Keratinocyte (primary cell): ENCODE measurements at regions not wholly inside any gene's neighbourhood (a gene's known extent, or its start where the extent isn't known, plus 50 kb on each side); places are given as distances from the start of the nearest gene placed in this dataset.

Source experiments
- DNase-seq: peaks from one replicate; pipeline ENCODE4 v3.0.0-alpha.2; 2011; ENCODE audit warnings: low read depth, missing footprints, low spot score
- FAIRE-seq: peaks from 2 replicates; lab custom pipeline; 2011; peaks lifted over from hg19 to GRCh38; lab: Jason Lieb, UNC
- H2AFZ ChIP-seq: 2 replicates; pipeline ENCODE4 v1.6.0; 2012; ENCODE audit warnings: low read length, control low read depth, inconsistent platforms; ENCODE audit not compliant: control insufficient read depth
- H3K27ac ChIP-seq: 2 replicates; pipeline ENCODE4 v1.5.1; 2011; ENCODE audit warnings: low read length; ENCODE audit not compliant: control insufficient read depth, insufficient read depth
- H3K27me3 ChIP-seq: 3 replicates; pipeline ENCODE4 v1.6.0; 2011; ENCODE audit warnings: low read length; ENCODE audit not compliant: control insufficient read depth, insufficient read depth; ENCODE audit errors: extremely low read depth
- H3K36me3 ChIP-seq, 2 experiments: 2 replicates in 1 of 2; 3 replicates in 1 of 2; pipeline ENCODE4 v1.5.1; 2011; ENCODE audit warnings: low read length in 2 of 2, mild to moderate bottlenecking in 1 of 2; ENCODE audit not compliant: control insufficient read depth in 2 of 2, insufficient read depth in 2 of 2; ENCODE audit errors: extremely low read depth in 1 of 2
- H3K4me1 ChIP-seq: 3 replicates; pipeline ENCODE4 v1.5.1; 2011; ENCODE audit warnings: low read length; ENCODE audit not compliant: control insufficient read depth, insufficient read depth; ENCODE audit errors: extremely low read depth
- H3K4me2 ChIP-seq: 3 replicates; pipeline ENCODE4 v1.6.0; 2011; ENCODE audit warnings: low read depth, low read length; ENCODE audit not compliant: control insufficient read depth, insufficient read depth; ENCODE audit errors: extremely low read depth
- H3K4me3 ChIP-seq, 3 experiments: fragments of 200-600 bp in 1 of 3; sonication (generic) in 1 of 3; 2 replicates in 2 of 3; 3 replicates in 1 of 3; pipeline ENCODE4 v1.5.1; 2011 to 2016; ENCODE audit warnings: low read length in 3 of 3, mild to moderate bottlenecking in 3 of 3, control low read depth in 2 of 3, inconsistent platforms in 1 of 3, low read depth in 1 of 3, mixed read lengths in 1 of 3, mixed run types in 1 of 3, moderate library complexity in 1 of 3; ENCODE audit not compliant: control insufficient read depth in 2 of 3, insufficient read depth in 2 of 3; ENCODE audit errors: extremely low read depth in 1 of 3
- H3K79me2 ChIP-seq: 2 replicates; pipeline ENCODE4 v1.6.0; 2012; ENCODE audit warnings: low read length; ENCODE audit not compliant: control insufficient read depth, insufficient read depth
- H3K9ac ChIP-seq: 3 replicates; pipeline ENCODE4 v1.6.0; 2011; ENCODE audit warnings: low read length; ENCODE audit not compliant: control insufficient read depth, insufficient read depth; ENCODE audit errors: extremely low read depth
- H3K9me1 ChIP-seq: 3 replicates; pipeline ENCODE4 v1.6.0; 2011; ENCODE audit warnings: low read length; ENCODE audit not compliant: control insufficient read depth, insufficient read depth; ENCODE audit errors: extremely low read depth
- H3K9me3 ChIP-seq: 2 replicates; pipeline ENCODE4 v1.5.1; 2012; ENCODE audit warnings: low read depth, low read length; ENCODE audit not compliant: control insufficient read depth
- H4K20me1 ChIP-seq: 3 replicates; pipeline ENCODE4 v1.6.0; 2011; ENCODE audit warnings: low read length; ENCODE audit not compliant: control insufficient read depth, insufficient read depth; ENCODE audit errors: extremely low read depth
- EZH2 ChIP-seq: IDR thresholded peaks from one replicate; pipeline ENCODE4 v1.6.1; 2012; ENCODE audit warnings: inconsistent platforms, mild to moderate bottlenecking, low read length, moderate library complexity
- dilution Hi-C: fragments of 300-500 bp; cut with MboI; formaldehyde crosslinking; loops from one replicate; pipeline ENCODE4 v1.7.0; 2020; ENCODE audit warnings: low sequenced_read_pairs; ENCODE audit not compliant: extremely low pct_ligation_motif_present
- TF ChIP-seq, protein P1 (sequence below), 3 experiments: IDR thresholded peaks in 1 of 3; conservative IDR thresholded peaks in 1 of 3; optimal IDR thresholded peaks in 1 of 3; 2 replicates in 2 of 3; 3 replicates in 1 of 3; pipeline versions ENCODE3 to v1.5.1; 2011; ENCODE audit warnings: low read length in 3 of 3, mild to moderate bottlenecking in 3 of 3, moderate library complexity in 2 of 3, control low read depth in 1 of 3, inconsistent platforms in 1 of 3; ENCODE audit not compliant: insufficient read depth in 2 of 3; ENCODE audit errors: extremely low read depth in 1 of 3

DNA sequence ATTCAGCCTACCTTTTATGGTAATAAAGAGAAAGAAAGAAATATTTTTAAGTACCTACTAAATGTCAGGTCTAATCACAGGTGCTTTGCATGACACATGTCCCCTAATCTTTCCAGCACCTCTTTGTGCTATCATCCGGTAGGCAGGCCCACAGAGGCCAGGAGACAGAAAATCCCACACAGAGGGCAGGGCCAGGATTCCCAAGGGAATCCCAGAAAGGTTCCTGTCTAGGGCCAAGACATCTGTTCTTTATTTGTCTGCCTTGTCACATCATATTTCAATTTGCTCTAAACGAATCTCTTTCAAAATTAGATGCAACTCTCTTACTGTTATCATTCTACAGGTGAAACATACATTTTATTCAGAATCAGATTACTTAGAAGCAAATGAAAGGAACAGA lies 676.1 kb upstream of the GYPC start:
- Histone ChIP-seq H3K4me3 (no peak overlapping the region), H3K4me1 (no peaks in the 10 kb centered on the region), H3K9ac (no peak overlapping the region), H3K9me1 (no peaks in the 10 kb centered on the region), H3K79me2 (no peaks in the 10 kb centered on the region), H3K9me3 (no peaks in the 10 kb centered on the region), H3K27ac (no peak overlapping the region), H2AFZ (no peak overlapping the region), H3K36me3 (no peaks in the 10 kb centered on the region), H4K20me1 (no peaks in the 10 kb centered on the region), H3K27me3 (no peaks in the 10 kb centered on the region), H3K4me2 (no peak overlapping the region)
- no peak for TF ChIP-seq EZH2
- TF ChIP-seq, protein P1, sequence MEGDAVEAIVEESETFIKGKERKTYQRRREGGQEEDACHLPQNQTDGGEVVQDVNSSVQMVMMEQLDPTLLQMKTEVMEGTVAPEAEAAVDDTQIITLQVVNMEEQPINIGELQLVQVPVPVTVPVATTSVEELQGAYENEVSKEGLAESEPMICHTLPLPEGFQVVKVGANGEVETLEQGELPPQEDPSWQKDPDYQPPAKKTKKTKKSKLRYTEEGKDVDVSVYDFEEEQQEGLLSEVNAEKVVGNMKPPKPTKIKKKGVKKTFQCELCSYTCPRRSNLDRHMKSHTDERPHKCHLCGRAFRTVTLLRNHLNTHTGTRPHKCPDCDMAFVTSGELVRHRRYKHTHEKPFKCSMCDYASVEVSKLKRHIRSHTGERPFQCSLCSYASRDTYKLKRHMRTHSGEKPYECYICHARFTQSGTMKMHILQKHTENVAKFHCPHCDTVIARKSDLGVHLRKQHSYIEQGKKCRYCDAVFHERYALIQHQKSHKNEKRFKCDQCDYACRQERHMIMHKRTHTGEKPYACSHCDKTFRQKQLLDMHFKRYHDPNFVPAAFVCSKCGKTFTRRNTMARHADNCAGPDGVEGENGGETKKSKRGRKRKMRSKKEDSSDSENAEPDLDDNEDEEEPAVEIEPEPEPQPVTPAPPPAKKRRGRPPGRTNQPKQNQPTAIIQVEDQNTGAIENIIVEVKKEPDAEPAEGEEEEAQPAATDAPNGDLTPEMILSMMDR (optimal IDR thresholded peaks at IDR 0.05 in 1 of 3, IDR thresholded peaks at IDR 0.05 in 1 of 3, conservative IDR thresholded peaks at IDR 0.05 in 1 of 3; ENCODE audit: extremely low read depth in 1 of 3, insufficient read depth in 2 of 3, low read length in 3 of 3) = no peak
- dilution Hi-C loops = no loop called here
- FAIRE-seq = no peak
- no peak for DNase-seq

DNA sequence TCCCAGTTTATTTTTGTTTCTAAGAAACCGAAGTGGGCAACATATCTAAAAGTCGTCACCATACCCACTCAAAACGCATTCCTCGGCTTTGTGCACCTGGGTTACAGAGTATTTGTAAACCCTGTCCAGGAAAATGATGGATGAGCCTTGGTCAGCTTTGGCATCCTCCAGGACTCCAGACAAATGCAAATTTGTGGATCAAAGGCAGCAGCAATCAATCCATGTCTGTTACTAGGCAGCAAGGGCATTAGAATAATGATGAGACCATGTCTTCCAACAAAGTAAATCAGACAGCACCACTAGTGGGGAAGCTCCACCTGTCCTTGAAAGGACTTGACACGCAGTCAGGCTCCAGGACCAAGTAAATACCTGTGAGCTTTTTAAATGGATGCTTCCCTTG lies 672.6 kb upstream of the GYPC start:
- no peaks in the 10 kb centered on the region for H3K27me3 ChIP-seq
- no peak overlapping the region for H3K27ac ChIP-seq
- H3K4me3 ChIP-seq = no peak overlapping the region
- FAIRE-seq (no peak), DNase-seq (no peak)
- dilution Hi-C loops = no loop called here
- H4K20me1 ChIP-seq = no peaks in the 10 kb centered on the region
- no peak overlapping the region for H2AFZ ChIP-seq
- no peak overlapping the region for H3K4me2 ChIP-seq
- H3K9me3 ChIP-seq = no peaks in the 10 kb centered on the region
- TF ChIP-seq, protein P1 (optimal IDR thresholded peaks at IDR 0.05 in 1 of 3, IDR thresholded peaks at IDR 0.05 in 1 of 3, conservative IDR thresholded peaks at IDR 0.05 in 1 of 3; ENCODE audit: extremely low read depth in 1 of 3, insufficient read depth in 2 of 3, low read length in 3 of 3) = no peak
- TF ChIP-seq EZH2 = no peak
- H3K79me2 ChIP-seq = no peaks in the 10 kb centered on the region
- no peaks in the 10 kb centered on the region for H3K4me1 ChIP-seq
- H3K36me3 ChIP-seq = no peaks in the 10 kb centered on the region
- H3K9ac ChIP-seq = no peak overlapping the region
- H3K9me1 ChIP-seq = no peaks in the 10 kb centered on the region
